HG02981 (cell line): ENCODE measurements at regions not wholly inside any gene's neighbourhood (a gene's known extent, or its start where the extent isn't known, plus 50 kb on each side); places are given as distances from the start of the nearest gene placed in this dataset.

Experiments
- ATAC-seq: cut with Tn5 transposase; IDR thresholded peaks from one replicate; pipeline ENCODE4 v1.9.1; 2021; ENCODE audit warnings: mild to moderate bottlenecking, moderate library complexity; ENCODE audit not compliant: unreplicated experiment

GRCh38 chr11:80420374-80420773 is 979.5 kb upstream of the TENM4 start:
- ATAC-seq = no peak

GRCh38 chr11:80417681-80418080 is 976.9 kb upstream of the TENM4 start:
- no peak for ATAC-seq

GRCh38 chr11:80415580-80415979 is 974.8 kb upstream of the TENM4 start:
- no peak for ATAC-seq

- no peak for ATAC-seq
These were observed 973.6 kb upstream of the TENM4 start for GRCh38 chr11:80414181-80415165.

- ATAC-seq = no peak
These were observed 971.8 kb upstream of the TENM4 start for GRCh38 chr11:80412604-80413003.

- no peak for ATAC-seq
These were observed 952.4 kb upstream of the TENM4 start for GRCh38 chr11:80393210-80393609.

GRCh38 chr11:80390505-80390904 is 949.7 kb upstream of the TENM4 start:
- no peak for ATAC-seq

GRCh38 chr11:80388536-80388935 is 947.7 kb upstream of the TENM4 start:
- ATAC-seq = no peak

GRCh38 chr11:80388130-80388529 is 947.3 kb upstream of the TENM4 start:
- ATAC-seq = no peak

- ATAC-seq = no peak
These were observed 942.8 kb upstream of the TENM4 start for GRCh38 chr11:80383655-80384054.

- no peak for ATAC-seq
These were observed 938.9 kb upstream of the TENM4 start for GRCh38 chr11:80379620-80380278.

GRCh38 chr11:80371931-80372330 is 931.1 kb upstream of the TENM4 start:
- ATAC-seq = no peak

- ATAC-seq = no peak
These were observed 925.1 kb upstream of the TENM4 start for GRCh38 chr11:80365980-80366379.

- ATAC-seq = peak; percentile 67
These were observed 924.4 kb upstream of the TENM4 start for GRCh38 chr11:80365076-80365725.

- no peak for ATAC-seq
These were observed 921.9 kb upstream of the TENM4 start for GRCh38 chr11:80362563-80363340.

GRCh38 chr11:80355251-80355650 is 914.4 kb upstream of the TENM4 start:
- no peak for ATAC-seq

GRCh38 chr11:80350541-80350940 is 909.7 kb upstream of the TENM4 start:
- no peak for ATAC-seq

GRCh38 chr11:80349997-80350396 is 909.2 kb upstream of the TENM4 start:
- no peak for ATAC-seq

- ATAC-seq = no peak
These were observed 905.7 kb upstream of the TENM4 start for GRCh38 chr11:80346353-80347059.

- ATAC-seq = no peak
These were observed 902.6 kb upstream of the TENM4 start for GRCh38 chr11:80343436-80343835.
